Chondrocyte (in vitro differentiated cells): ENCODE measurements at regions not wholly inside any gene's neighbourhood (a gene's known extent, or its start where the extent isn't known, plus 50 kb on each side); places are given as distances from the start of the nearest gene placed in this dataset.
A peak's percentile ranks its signal among the peaks of the same experiment; 100 is the strongest.
"Not testable (repeated sequence)": the region's sequence is repeated elsewhere in the genome, so short reads cannot be mapped to it uniquely, and the experiment has no call there.

ENCODE experiments used
- DNase-seq: peaks from one replicate; pipeline ENCODE4 v3.0.0; 2021; ENCODE audit warnings: mixed read lengths, low spot score
- H3K27ac Mint-ChIP-seq: one replicate; pipeline ENCODE4 v1.8.0; 2021; ENCODE audit warnings: mild to moderate bottlenecking, moderate library complexity, mixed read lengths; ENCODE audit not compliant: unreplicated experiment
- H3K27me3 Mint-ChIP-seq: 2 replicates; pipeline ENCODE4 v1.8.0; 2021; ENCODE audit warnings: low read depth, mixed read lengths
- H3K36me3 Mint-ChIP-seq: 2 replicates; pipeline ENCODE4 v1.8.0; 2021; ENCODE audit warnings: low read depth, mixed read lengths
- H3K4me1 Mint-ChIP-seq: 2 replicates; pipeline ENCODE4 v1.8.0; 2021; ENCODE audit warnings: low read depth, mild to moderate bottlenecking, mixed read lengths
- H3K4me3 Mint-ChIP-seq: one replicate; pipeline ENCODE4 v1.8.0; 2021; ENCODE audit warnings: mild to moderate bottlenecking, moderate library complexity, mixed read lengths; ENCODE audit not compliant: unreplicated experiment
- H3K9me3 Mint-ChIP-seq: 2 replicates; pipeline ENCODE4 v1.8.0; 2021; ENCODE audit warnings: low read depth, mixed read lengths
- CTCF ChIP-seq: fragments of 200-600 bp; sonication (generic); IDR thresholded peaks from 2 replicates; pipeline ENCODE4 v1.5.0; 2021; ENCODE audit warnings: antibody characterized with exemption, mild to moderate bottlenecking, moderate library complexity

- Mint-ChIP-seq H3K4me3 (no peak overlapping the region), H3K36me3 (no peaks in the 10 kb centered on the region), H3K27ac (no peak overlapping the region), H3K27me3 (peaks cover 7% of the 10 kb centered on the region), H3K9me3 (no peaks in the 10 kb centered on the region), H3K4me1 (no peaks in the 10 kb centered on the region)
- no peak for DNase-seq
- no peak for TF ChIP-seq CTCF
These were observed 85.5 kb downstream of the RTL3 start for GRCh38 chrX:78573630-78574029.

GRCh38 chrX:78571849-78572248 is 87.3 kb downstream of the RTL3 start:
- no peak for DNase-seq
- H3K9me3 Mint-ChIP-seq, result peaks cover 4% of the 10 kb centered on the region
- no peaks in the 10 kb centered on the region for H3K36me3 Mint-ChIP-seq
- peaks cover 5% of the 10 kb centered on the region for H3K27me3 Mint-ChIP-seq
- no peaks in the 10 kb centered on the region for H3K4me1 Mint-ChIP-seq
- no peak overlapping the region for H3K27ac Mint-ChIP-seq
- no peak for TF ChIP-seq CTCF
- H3K4me3 Mint-ChIP-seq, result no peak overlapping the region

- no peak overlapping the region for H3K4me3 Mint-ChIP-seq
- DNase-seq, result no peak
These were observed 103.6 kb downstream of the RTL3 start for GRCh38 chrX:78555401-78555980.

GRCh38 chrX:78552628-78553027 is 106.5 kb downstream of the RTL3 start:
- H3K36me3 Mint-ChIP-seq, DNase-seq, H3K4me1 Mint-ChIP-seq, H3K27ac Mint-ChIP-seq, H3K9me3 Mint-ChIP-seq, H3K4me3 Mint-ChIP-seq, H3K27me3 Mint-ChIP-seq: not testable (repeated sequence)

More at GRCh38 chrX:78555401-78555980, 103.6 kb downstream of the RTL3 start:
- Mint-ChIP-seq H3K4me1 (no peaks in the 10 kb centered on the region), H3K27me3 (peaks cover 3% of the 10 kb centered on the region), H3K36me3 (no peaks in the 10 kb centered on the region), H3K9me3 (peaks cover 7% of the 10 kb centered on the region), H3K27ac (no peak overlapping the region)
- TF ChIP-seq CTCF, result peak; percentile 86

- Mint-ChIP-seq H3K4me1 (no peaks in the 10 kb centered on the region), H3K27ac (no peak overlapping the region), H3K4me3 (no peak overlapping the region), H3K27me3 (peaks cover 3% of the 10 kb centered on the region), H3K9me3 (peaks cover 23% of the 10 kb centered on the region), H3K36me3 (peaks cover 2% of the 10 kb centered on the region)
- no peak for DNase-seq
- no peak for TF ChIP-seq CTCF
These were observed 111.1 kb downstream of the RTL3 start for GRCh38 chrX:78548012-78548411.

GRCh38 chrX:78545233-78545632 is 113.9 kb downstream of the RTL3 start:
- no peak for TF ChIP-seq CTCF
- Mint-ChIP-seq H3K9me3 (peaks cover 47% of the 10 kb centered on the region), H3K36me3 (peaks cover 2% of the 10 kb centered on the region), H3K27ac (no peak overlapping the region), H3K27me3 (no peaks in the 10 kb centered on the region), H3K4me1 (no peaks in the 10 kb centered on the region), H3K4me3 (no peak overlapping the region)
- no peak for DNase-seq
